CD4-positive, CD25-positive, alpha-beta regulatory T cell (primary cell): ENCODE measurements at regions not wholly inside any gene's neighbourhood (a gene's known extent, or its start where the extent isn't known, plus 50 kb on each side); places are given as distances from the start of the nearest gene placed in this dataset.

ENCODE experiments used
- ATAC-seq, 2 donors: fragments of 150-1000 bp; cut with Tn5 transposase; one replicate each; pipeline ENCODE4 v1.10.0; 2021; ENCODE audit warnings: low read depth in 2 of 2, moderate number of reproducible peaks in 2 of 2, moderate library complexity in 1 of 2
- DNase-seq, 3 donors: peaks; one replicate each; pipeline versions ENCODE4 v3.0.0 to v3.0.0-alpha.2; 2012 to 2022; ENCODE audit warnings: mixed read lengths in 1 of 3
- H3K27ac ChIP-seq: one replicate; pipeline ENCODE4 v1.7.0; 2013; ENCODE audit warnings: mild to moderate bottlenecking, low read length; ENCODE audit not compliant: insufficient read depth, poor library complexity, severe bottlenecking
- H3K27me3 ChIP-seq: one replicate; pipeline ENCODE4 v1.7.0; 2013; ENCODE audit warnings: low read length; ENCODE audit not compliant: control insufficient read depth, insufficient read depth
- H3K36me3 ChIP-seq: one replicate; pipeline ENCODE4 v1.7.0; 2013; ENCODE audit warnings: mild to moderate bottlenecking, low read length, moderate library complexity; ENCODE audit not compliant: control insufficient read depth, insufficient read depth
- H3K4me1 ChIP-seq: 2 replicates; pipeline ENCODE4 v1.7.0; 2013; ENCODE audit warnings: mild to moderate bottlenecking, low read length; ENCODE audit not compliant: insufficient read depth, control insufficient read depth, poor library complexity, severe bottlenecking
- H3K4me3 ChIP-seq: one replicate; pipeline ENCODE4 v1.7.0; 2013; ENCODE audit warnings: low read depth, mild to moderate bottlenecking, low read length, moderate library complexity
- H3K9me3 ChIP-seq, 2 experiments: 1 replicate in 1 of 2; 2 replicates in 1 of 2; pipeline ENCODE4 v1.7.0; 2013; ENCODE audit warnings: low read length in 2 of 2, mild to moderate bottlenecking in 1 of 2, moderate library complexity in 1 of 2; ENCODE audit not compliant: control insufficient read depth in 2 of 2
- H3K27ac Mint-ChIP-seq, 3 donors: one replicate each; pipeline ENCODE4 v1.8.0; 2020 to 2022; ENCODE audit warnings: mild to moderate bottlenecking in 3 of 3, mixed read lengths in 3 of 3, moderate library complexity in 2 of 3
- H3K27me3 Mint-ChIP-seq: one replicate; pipeline ENCODE4 v1.8.0; 2022; ENCODE audit warnings: mild to moderate bottlenecking, mixed read lengths
- H3K36me3 Mint-ChIP-seq: one replicate; pipeline ENCODE4 v1.8.0; 2020; ENCODE audit warnings: mixed read lengths
- H3K4me1 Mint-ChIP-seq, 4 donors: one replicate each; pipeline ENCODE4 v1.8.0; 2020 to 2022; ENCODE audit warnings: mixed read lengths in 4 of 4, mild to moderate bottlenecking in 1 of 4
- H3K4me3 Mint-ChIP-seq, 4 donors: one replicate each; pipeline ENCODE4 v1.8.0; 2020 to 2022; ENCODE audit warnings: mild to moderate bottlenecking in 4 of 4, mixed read lengths in 4 of 4, moderate library complexity in 3 of 4
- H3K9me3 Mint-ChIP-seq, 7 donors: one replicate each; pipeline ENCODE4 v1.8.0; 2020 to 2022; ENCODE audit warnings: mixed read lengths in 7 of 7, mild to moderate bottlenecking in 3 of 7, moderate library complexity in 2 of 7

DNA sequence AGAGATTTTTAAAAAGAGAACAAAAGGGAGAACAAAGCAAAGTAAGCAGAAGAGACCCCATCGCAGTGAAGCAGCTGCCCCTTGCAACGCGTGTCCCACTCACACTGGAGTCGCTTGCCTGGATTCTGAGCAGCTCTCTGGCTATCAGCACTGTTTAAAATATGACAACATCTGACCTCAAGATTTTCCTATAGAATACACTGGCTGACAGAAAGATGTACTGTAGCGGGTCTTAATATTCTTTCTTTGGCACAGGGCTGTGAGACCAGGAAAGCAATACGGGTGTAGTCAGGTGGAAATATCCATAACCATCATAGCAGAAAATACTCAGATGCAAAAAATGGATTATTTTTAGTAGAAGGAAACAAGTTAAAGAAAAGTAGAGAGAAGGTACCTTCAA is 125.7 kb upstream of the TNS3 start:
- no peak overlapping the region for H3K27ac ChIP-seq
- no peaks in the 10 kb centered on the region for H3K4me1 Mint-ChIP-seq
- H3K4me3 ChIP-seq, result no peak overlapping the region
- ATAC-seq (no peak), DNase-seq (no peak)
- no peaks in the 10 kb centered on the region for H3K36me3 Mint-ChIP-seq
- H3K36me3 ChIP-seq, result no peaks in the 10 kb centered on the region
- no peaks in the 10 kb centered on the region for H3K4me1 ChIP-seq
- no peaks in the 10 kb centered on the region for H3K9me3 ChIP-seq
- H3K4me3 Mint-ChIP-seq, result no peak overlapping the region
- peaks cover 4% of the 10 kb centered on the region for H3K27me3 Mint-ChIP-seq
- no peaks in the 10 kb centered on the region for H3K9me3 Mint-ChIP-seq
- no peak overlapping the region for H3K27ac Mint-ChIP-seq
- H3K27me3 ChIP-seq, result no peaks in the 10 kb centered on the region

DNA sequence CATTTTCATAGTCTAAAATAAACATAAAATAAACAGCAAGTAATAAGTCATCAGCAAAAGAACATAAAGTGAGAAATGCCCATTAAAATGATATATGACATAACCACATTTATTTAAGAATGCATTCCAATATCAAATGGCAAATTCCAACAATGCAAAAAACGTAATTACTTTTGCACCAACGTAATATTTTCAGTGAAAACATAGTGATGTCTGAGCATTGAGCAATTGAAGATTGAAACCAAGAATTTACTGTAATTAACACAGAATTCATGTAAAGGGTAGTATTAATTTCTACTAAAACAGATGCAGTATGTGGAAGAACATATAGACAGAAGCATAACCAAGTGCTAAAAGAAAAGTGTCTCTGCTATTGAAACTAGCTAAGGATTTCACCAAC is 123.0 kb upstream of the TNS3 start:
- Mint-ChIP-seq H3K9me3 (no peaks in the 10 kb centered on the region), H3K27me3 (peaks cover 4% of the 10 kb centered on the region), H3K4me3 (no peak overlapping the region), H3K4me1 (no peaks in the 10 kb centered on the region), H3K36me3 (no peaks in the 10 kb centered on the region), H3K27ac (no peak overlapping the region)
- H3K4me3 ChIP-seq, result no peak overlapping the region
- H3K27me3 ChIP-seq, result no peaks in the 10 kb centered on the region
- H3K9me3 ChIP-seq, result no peaks in the 10 kb centered on the region
- H3K27ac ChIP-seq, result no peak overlapping the region
- no peaks in the 10 kb centered on the region for H3K4me1 ChIP-seq
- ATAC-seq (no peak), DNase-seq (no peak)
- H3K36me3 ChIP-seq, result no peaks in the 10 kb centered on the region

GRCh38 chr7:47702080-47702479 is 120.2 kb upstream of the TNS3 start:
- Mint-ChIP-seq H3K27me3 (peaks cover 4% of the 10 kb centered on the region), H3K36me3 (no peaks in the 10 kb centered on the region), H3K4me3 (no peak overlapping the region), H3K4me1 (no peaks in the 10 kb centered on the region), H3K9me3 (peaks cover 0 to 1% (median 0%) of the 10 kb centered on the region in 7 donors), H3K27ac (no peak overlapping the region)
- Histone ChIP-seq H3K36me3 (no peaks in the 10 kb centered on the region), H3K27me3 (no peaks in the 10 kb centered on the region), H3K27ac (no peak overlapping the region), H3K9me3 (no peaks in the 10 kb centered on the region), H3K4me3 (no peak overlapping the region), H3K4me1 (no peaks in the 10 kb centered on the region)
- ATAC-seq, result no peak
- no peak for DNase-seq

GRCh38 chr7:47698386-47698785 is 116.5 kb upstream of the TNS3 start:
- Histone ChIP-seq H3K9me3 (no peaks in the 10 kb centered on the region), H3K27me3 (no peaks in the 10 kb centered on the region), H3K4me1 (no peaks in the 10 kb centered on the region), H3K27ac (no peak overlapping the region), H3K4me3 (no peak overlapping the region), H3K36me3 (no peaks in the 10 kb centered on the region)
- H3K27ac Mint-ChIP-seq, result no peak overlapping the region
- peaks cover 0 to 1% (median 0%) of the 10 kb centered on the region in 7 donors for H3K9me3 Mint-ChIP-seq
- ATAC-seq (no peak), DNase-seq (no peak)
- no peaks in the 10 kb centered on the region for H3K4me1 Mint-ChIP-seq
- H3K36me3 Mint-ChIP-seq, result no peaks in the 10 kb centered on the region
- H3K27me3 Mint-ChIP-seq, result no peaks in the 10 kb centered on the region
- no peak overlapping the region for H3K4me3 Mint-ChIP-seq

DNA sequence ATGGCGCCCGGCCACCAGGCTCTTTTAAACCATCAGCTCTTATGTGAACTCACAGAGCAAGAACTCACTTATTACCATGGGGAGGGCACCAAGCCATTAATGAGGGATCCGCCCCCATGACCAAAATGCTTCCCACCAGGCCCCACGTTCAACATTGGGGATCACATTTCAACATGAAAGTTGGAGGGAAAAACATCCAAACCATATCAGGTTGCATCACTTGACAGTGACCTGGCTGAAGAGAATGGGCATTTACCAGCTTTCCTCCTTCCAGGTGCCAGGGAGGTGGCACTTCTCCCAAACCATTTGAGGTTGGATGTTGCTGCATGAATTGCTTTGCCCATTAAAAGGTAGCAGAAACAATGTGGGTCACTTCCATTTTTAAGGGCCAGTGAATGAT is 115.6 kb upstream of the TNS3 start:
- Histone ChIP-seq H3K4me3 (no peak overlapping the region), H3K27ac (no peak overlapping the region), H3K27me3 (no peaks in the 10 kb centered on the region), H3K4me1 (no peaks in the 10 kb centered on the region), H3K9me3 (no peaks in the 10 kb centered on the region), H3K36me3 (no peaks in the 10 kb centered on the region)
- Mint-ChIP-seq H3K27ac (no peak overlapping the region), H3K36me3 (no peaks in the 10 kb centered on the region), H3K9me3 (peaks cover 0 to 1% (median 0%) of the 10 kb centered on the region in 7 donors), H3K4me1 (no peaks in the 10 kb centered on the region), H3K27me3 (no peaks in the 10 kb centered on the region), H3K4me3 (no peak overlapping the region)
- DNase-seq (no peak), ATAC-seq (no peak)

DNA sequence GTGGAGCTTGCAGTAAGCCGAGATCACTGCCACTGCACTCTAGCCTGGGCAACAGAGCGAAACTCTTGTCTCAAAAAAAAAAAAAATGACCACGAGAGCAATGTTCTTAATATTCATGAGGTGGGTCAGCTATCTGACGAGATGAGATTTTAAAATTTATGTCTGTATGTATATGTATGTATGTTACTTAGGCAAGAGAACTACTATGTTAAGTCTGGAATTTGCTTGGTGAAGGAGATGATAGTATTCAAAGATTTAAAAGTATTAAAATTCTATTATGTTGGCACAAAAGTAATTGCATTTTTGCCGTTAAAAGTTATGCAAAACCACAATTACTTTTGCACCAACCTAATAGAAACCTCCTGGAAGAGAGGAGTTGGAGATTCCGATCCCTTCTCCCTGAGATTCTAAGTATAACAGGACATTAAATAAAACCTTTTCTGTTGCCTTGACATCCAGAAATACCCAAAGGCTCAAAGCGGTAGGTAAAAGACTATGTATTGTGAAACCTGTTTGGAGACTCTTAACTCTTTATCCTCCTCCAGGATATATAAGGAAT is 114.3 kb upstream of the TNS3 start:
- H3K4me3 ChIP-seq, result no peak overlapping the region
- Mint-ChIP-seq H3K4me1 (no peaks in the 10 kb centered on the region), H3K36me3 (no peaks in the 10 kb centered on the region), H3K9me3 (peaks cover 0 to 1% (median 0%) of the 10 kb centered on the region in 7 donors), H3K27ac (no peak overlapping the region), H3K27me3 (no peaks in the 10 kb centered on the region), H3K4me3 (no peak overlapping the region)
- no peaks in the 10 kb centered on the region for H3K9me3 ChIP-seq
- H3K27me3 ChIP-seq, result no peaks in the 10 kb centered on the region
- ATAC-seq (no peak), DNase-seq (no peak)
- H3K4me1 ChIP-seq, result no peaks in the 10 kb centered on the region
- H3K27ac ChIP-seq, result no peak overlapping the region
- H3K36me3 ChIP-seq, result no peaks in the 10 kb centered on the region

- H3K9me3 ChIP-seq, result no peaks in the 10 kb centered on the region
- H3K4me1 ChIP-seq, result no peaks in the 10 kb centered on the region
- no peaks in the 10 kb centered on the region for H3K27me3 ChIP-seq
- peaks cover 0 to 1% (median 0%) of the 10 kb centered on the region in 7 donors for H3K9me3 Mint-ChIP-seq
- H3K4me3 Mint-ChIP-seq, result no peak overlapping the region
- H3K4me3 ChIP-seq, result no peak overlapping the region
- no peak for DNase-seq
- no peak overlapping the region for H3K27ac ChIP-seq
- no peak overlapping the region for H3K27ac Mint-ChIP-seq
- no peaks in the 10 kb centered on the region for H3K27me3 Mint-ChIP-seq
- no peak for ATAC-seq
- no peaks in the 10 kb centered on the region for H3K36me3 Mint-ChIP-seq
- no peaks in the 10 kb centered on the region for H3K36me3 ChIP-seq
- H3K4me1 Mint-ChIP-seq, result no peaks in the 10 kb centered on the region
Observed at GRCh38 chr7:47693216-47693615, 111.3 kb upstream of the TNS3 start.

DNA sequence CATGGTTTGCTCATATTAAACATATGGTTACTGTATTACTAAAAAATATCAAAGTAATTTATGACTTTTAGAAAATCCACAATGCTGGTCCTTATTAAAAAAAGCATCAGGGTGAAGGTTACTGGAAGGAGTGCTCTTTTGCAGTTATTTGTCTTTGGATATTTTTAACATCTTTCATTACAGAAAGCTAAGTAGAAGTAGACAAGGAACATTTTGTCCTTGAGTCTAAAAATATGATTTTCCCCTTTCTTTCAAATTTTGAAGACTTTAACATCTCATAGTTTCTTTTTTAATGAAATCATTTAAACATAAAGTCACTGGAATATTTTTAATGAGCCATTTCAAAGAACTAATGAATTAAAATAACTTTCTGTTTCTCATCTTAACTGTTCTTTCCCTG is 110.1 kb upstream of the TNS3 start:
- Histone ChIP-seq H3K9me3 (no peaks in the 10 kb centered on the region), H3K4me3 (no peak overlapping the region), H3K27ac (no peak overlapping the region), H3K27me3 (no peaks in the 10 kb centered on the region), H3K4me1 (no peaks in the 10 kb centered on the region), H3K36me3 (no peaks in the 10 kb centered on the region)
- Mint-ChIP-seq H3K9me3 (no peaks in the 10 kb centered on the region), H3K27ac (no peak overlapping the region), H3K4me3 (no peak overlapping the region), H3K36me3 (no peaks in the 10 kb centered on the region), H3K27me3 (no peaks in the 10 kb centered on the region), H3K4me1 (no peaks in the 10 kb centered on the region)
- DNase-seq, result no peak
- no peak for ATAC-seq
